IMR-90 (cell line): ENCODE measurements at regions not wholly inside any gene's neighbourhood (a gene's known extent, or its start where the extent isn't known, plus 50 kb on each side); places are given as distances from the start of the nearest gene placed in this dataset.

Source experiments
- ATAC-seq: fragments of 200-7000 bp; cut with Tn5 transposase; 2 replicates; pipeline ENCODE4 v1.9.1; 2020; ENCODE audit warnings: low read depth, mild to moderate bottlenecking, moderate library complexity
- BruUV-seq: library from RNA; stranded (reverse); fragments of 400-500 nt; replicated peaks from 2 replicates; lab custom pipeline; 2021; lab: Mats Ljungman, UMichigan
- CTCF ChIA-PET: fragments of 300-600 bp; formaldehyde crosslinking; extraction: SDS; loops from one replicate; lab custom pipeline; 2021; ENCODE audit warnings: antibody characterized with exemption; lab: Yijun Ruan, JAX
- POLR2A ChIA-PET: fragments of 300-600 bp; sonication (Branson Sonifier 250); formaldehyde crosslinking; loops from one replicate; lab custom pipeline; 2022; ENCODE audit warnings: antibody characterized with exemption; ENCODE audit not compliant: unreplicated experiment; lab: Charles Lee
- DNase-seq: peaks from one replicate; pipeline ENCODE4 v3.0.0; 2013
- H2AFZ ChIP-seq: replicated peaks from 2 replicates; pipeline ENCODE3; 2013; ENCODE audit warnings: low read length, mild to moderate bottlenecking; ENCODE audit not compliant: poor library complexity
- H2AK5ac ChIP-seq: 2 replicates; pipeline ENCODE4 v1.6.1; 2013; ENCODE audit warnings: low read depth, low read length, inconsistent platforms
- H2AK9ac ChIP-seq: replicated peaks from 2 replicates; pipeline ENCODE3; 2013; ENCODE audit warnings: mild to moderate bottlenecking, low read depth, low read length, moderate library complexity; ENCODE audit not compliant: poor library complexity
- H2BK120ac ChIP-seq: 2 replicates; pipeline ENCODE4 v1.6.1; 2013; ENCODE audit warnings: low read depth, low read length, inconsistent platforms
- H2BK15ac ChIP-seq: 3 replicates; pipeline ENCODE4 v1.6.1; 2013; ENCODE audit warnings: low read depth, low read length, inconsistent platforms
- H2BK20ac ChIP-seq: 2 replicates; pipeline ENCODE4 v1.6.1; 2013; ENCODE audit warnings: low read depth, mild to moderate bottlenecking, inconsistent platforms, low read length, moderate library complexity
- H2BK5ac ChIP-seq: 2 replicates; pipeline ENCODE4 v1.6.1; 2013; ENCODE audit warnings: mild to moderate bottlenecking, low read depth, low read length, inconsistent platforms; ENCODE audit not compliant: poor library complexity, severe bottlenecking
- H3K14ac ChIP-seq: replicated peaks from 2 replicates; pipeline ENCODE4 v1.6.1; 2013; ENCODE audit warnings: low read depth, low read length, inconsistent platforms
- H3K18ac ChIP-seq: 2 replicates; pipeline ENCODE4 v1.6.1; 2013; ENCODE audit warnings: low read depth, low read length, control low read depth
- H3K23ac ChIP-seq: 2 replicates; pipeline ENCODE4 v1.6.1; 2013; ENCODE audit warnings: low read depth, low read length, inconsistent platforms
- H3K27ac ChIP-seq: 2 replicates; pipeline ENCODE4 v1.5.1; 2013; ENCODE audit warnings: mild to moderate bottlenecking, control low read depth, low read length; ENCODE audit not compliant: insufficient read depth
- H3K27me3 ChIP-seq: 2 replicates; pipeline ENCODE4 v1.6.1; 2013; ENCODE audit warnings: low read length; ENCODE audit not compliant: control insufficient read depth, insufficient read depth
- H3K36me3 ChIP-seq: 2 replicates; pipeline ENCODE4 v1.6.1; 2013; ENCODE audit warnings: low read length, mixed read lengths; ENCODE audit not compliant: control insufficient read depth, insufficient read depth
- H3K4ac ChIP-seq: 2 replicates; pipeline ENCODE4 v1.6.1; 2013; ENCODE audit warnings: low read depth, low read length, inconsistent platforms
- H3K4me1 ChIP-seq: 2 replicates; pipeline ENCODE4 v1.6.1; 2013; ENCODE audit warnings: low read length, mixed read lengths; ENCODE audit not compliant: control insufficient read depth, insufficient read depth
- H3K4me2 ChIP-seq: 2 replicates; pipeline ENCODE4 v1.6.1; 2013; ENCODE audit warnings: low read depth, mild to moderate bottlenecking, control low read depth, low read length, moderate library complexity
- H3K4me3 ChIP-seq: 2 replicates; pipeline ENCODE4 v1.5.1; 2013; ENCODE audit warnings: low read depth, mild to moderate bottlenecking, control low read depth, low read length, moderate library complexity; ENCODE audit not compliant: insufficient read depth
- H3K56ac ChIP-seq: 2 replicates; pipeline ENCODE4 v1.6.1; 2013; ENCODE audit warnings: low read length, inconsistent platforms; ENCODE audit not compliant: insufficient read depth; ENCODE audit errors: extremely low read depth
- H3K79me1 ChIP-seq, 2 experiments: 2 replicates each; pipeline ENCODE4 v1.6.1; 2013; ENCODE audit warnings: low read length in 2 of 2, inconsistent platforms in 1 of 2, low read depth in 1 of 2
- H3K9ac ChIP-seq: 2 replicates; pipeline ENCODE4 v1.6.1; 2013; ENCODE audit warnings: low read depth, low read length, control low read depth
- H3K9me1 ChIP-seq: 2 replicates; pipeline ENCODE4 v1.6.1; 2013; ENCODE audit warnings: low read length, inconsistent platforms; ENCODE audit not compliant: insufficient read depth
- H3K9me3 ChIP-seq: 2 replicates; pipeline ENCODE4 v1.6.1; 2013; ENCODE audit warnings: low read length; ENCODE audit not compliant: control insufficient read depth, insufficient read depth
- H4K20me1 ChIP-seq: 2 replicates; pipeline ENCODE4 v1.6.1; 2013; ENCODE audit warnings: low read length, inconsistent platforms; ENCODE audit not compliant: insufficient read depth
- H4K5ac ChIP-seq: 2 replicates; pipeline ENCODE4 v1.6.1; 2013; ENCODE audit warnings: mild to moderate bottlenecking, low read depth, low read length, control low read depth
- H4K8ac ChIP-seq, 2 experiments: 2 replicates each; pipeline ENCODE4 v1.6.1; 2013; ENCODE audit warnings: low read depth in 2 of 2, low read length in 2 of 2, control low read depth in 1 of 2, inconsistent platforms in 1 of 2
- H4K91ac ChIP-seq: 2 replicates; pipeline ENCODE4 v1.6.1; 2013; ENCODE audit warnings: low read depth, low read length, inconsistent platforms; ENCODE audit not compliant: insufficient read depth
- MAFK ChIP-seq: IDR thresholded peaks from 2 replicates; pipeline ENCODE4 v1.6.1; 2012; ENCODE audit warnings: low read depth, low read length, improper control_type of control experiment
- MXI1 ChIP-seq: IDR thresholded peaks from 2 replicates; pipeline ENCODE4 v1.6.1; 2012; ENCODE audit warnings: low read depth, mild to moderate bottlenecking, low read length, moderate library complexity, borderline replicate concordance
- RCOR1 ChIP-seq: IDR thresholded peaks from 2 replicates; pipeline ENCODE4 v1.6.1; 2012; ENCODE audit warnings: mild to moderate bottlenecking, low read length, improper control_type of control experiment; ENCODE audit not compliant: insufficient replicate concordance
- WGBS, 2 experiments: methylation state at CpG; one replicate each; pipeline versions ENCODE4 v1.1.5 to v1.1.7; 2013; ENCODE audit warnings: missing lambda C conversion rate in 2 of 2; ENCODE audit not compliant: insufficient read length in 1 of 2; ENCODE audit errors: extremely low coverage in 2 of 2; 5-methylcytosine and 5-hydroxymethylcytosine counted together
- dilution Hi-C: fragments of 300-500 bp; cut with HindIII; formaldehyde crosslinking; loops from one replicate; pipeline ENCODE4 v1.14.3; 2018; ENCODE audit warnings: low sequenced_read_pairs; ENCODE audit not compliant: unreplicated experiment
- in situ Hi-C: fragments of 300-500 bp; cut with MboI; formaldehyde crosslinking; loops from 3 replicates; pipeline ENCODE4 v1.14.3; 2019; ENCODE audit warnings: low sequenced_read_pairs, inconsistent platforms, mixed read lengths
- intact Hi-C: fragments of 100-400 bp; cut with micrococcal nuclease; formaldehyde crosslinking; loops from 2 replicates; pipeline ENCODE4 v1.10.0; 2022
- TF ChIP-seq, protein P1 (sequence below): fragments of 150-350 bp; IDR thresholded peaks from 2 replicates; pipeline ENCODE4 v1.6.1; 2016; ENCODE audit warnings: low read depth, mild to moderate bottlenecking, low read length, moderate library complexity, borderline replicate concordance

DNA sequence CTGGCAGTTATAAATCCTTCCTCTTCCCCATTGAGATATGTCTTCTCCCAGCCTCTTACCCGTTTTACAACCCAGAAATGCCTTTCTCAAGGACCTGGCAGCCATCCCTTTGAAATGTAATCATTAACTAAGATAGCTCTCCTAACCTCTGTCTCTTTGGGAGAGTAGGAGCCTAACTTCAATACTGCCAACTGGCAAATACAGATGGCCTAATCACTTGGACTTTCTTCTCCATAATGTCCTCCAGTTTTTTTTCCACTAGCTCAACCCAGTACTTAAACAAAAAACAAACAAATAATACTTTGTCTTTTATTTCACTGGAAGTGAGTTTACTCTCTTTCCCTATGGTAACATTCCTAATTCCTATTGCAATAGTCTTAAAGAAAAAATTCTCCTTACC, 1391.1 kb downstream of the SUCLG1 start:
- H3K9me3 ChIP-seq = no peaks in the 10 kb centered on the region
- no peak overlapping the region for H3K23ac ChIP-seq
- H3K4me2 ChIP-seq = no peak overlapping the region
- CTCF ChIA-PET = interaction anchor here (0.7 kb wide), 1 partner anchor 66 kb away, joined by 4 read pairs; no protein-coding TSS in a partner anchor
- no peaks in the 10 kb centered on the region for H3K79me1 ChIP-seq
- no peak overlapping the region for H2BK5ac ChIP-seq
- H2AK9ac ChIP-seq = no peak overlapping the region
- no TSS peak for BruUV-seq
- no peaks in the 10 kb centered on the region for H3K36me3 ChIP-seq
- WGBS, 2 experiments = no CpG with 5 or more reads among the region's 1 CpG
- H3K27me3 ChIP-seq = no peaks in the 10 kb centered on the region
- H3K9ac ChIP-seq = no peak overlapping the region
- H2AFZ ChIP-seq = no peak overlapping the region
- no peak overlapping the region for H2BK15ac ChIP-seq
- no peak overlapping the region for H4K8ac ChIP-seq
- no peak overlapping the region for H2BK20ac ChIP-seq
- no peak overlapping the region for H2BK120ac ChIP-seq
- no peaks in the 10 kb centered on the region for H3K4me1 ChIP-seq
- H3K4me3 ChIP-seq = no peak overlapping the region
- H4K5ac ChIP-seq = no peak overlapping the region
- dilution Hi-C loops (no loop called here), in situ Hi-C loops (no loop called here), intact Hi-C loops (no loop called here)
- no peak overlapping the region for H3K18ac ChIP-seq
- H3K4ac ChIP-seq = no peak overlapping the region
- TF ChIP-seq MXI1 = no peak
- no peak for TF ChIP-seq MAFK
- TF ChIP-seq, protein P1, sequence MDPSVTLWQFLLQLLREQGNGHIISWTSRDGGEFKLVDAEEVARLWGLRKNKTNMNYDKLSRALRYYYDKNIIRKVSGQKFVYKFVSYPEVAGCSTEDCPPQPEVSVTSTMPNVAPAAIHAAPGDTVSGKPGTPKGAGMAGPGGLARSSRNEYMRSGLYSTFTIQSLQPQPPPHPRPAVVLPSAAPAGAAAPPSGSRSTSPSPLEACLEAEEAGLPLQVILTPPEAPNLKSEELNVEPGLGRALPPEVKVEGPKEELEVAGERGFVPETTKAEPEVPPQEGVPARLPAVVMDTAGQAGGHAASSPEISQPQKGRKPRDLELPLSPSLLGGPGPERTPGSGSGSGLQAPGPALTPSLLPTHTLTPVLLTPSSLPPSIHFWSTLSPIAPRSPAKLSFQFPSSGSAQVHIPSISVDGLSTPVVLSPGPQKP = no peak
- no peak for TF ChIP-seq RCOR1
- H4K20me1 ChIP-seq = no peaks in the 10 kb centered on the region
- DNase-seq (no peak), ATAC-seq (no peak)
- H3K14ac ChIP-seq = no peak overlapping the region
- no peaks in the 10 kb centered on the region for H3K9me1 ChIP-seq
- H3K56ac ChIP-seq = no peak overlapping the region
- H3K27ac ChIP-seq = no peak overlapping the region
- POLR2A ChIA-PET = no interaction called here
- H2AK5ac ChIP-seq = no peak overlapping the region
- H4K91ac ChIP-seq = no peak overlapping the region
